Adrenal gland (tissue), 5 donors: ENCODE measurements at regions not wholly inside any gene's neighbourhood (a gene's known extent, or its start where the extent isn't known, plus 50 kb on each side); places are given as distances from the start of the nearest gene placed in this dataset.

Experiments used
- POLR2A ChIP-seq, 2 donors: fragments of 450-650 bp; IDR thresholded peaks; one replicate each; pipeline ENCODE4 v1.6.1; 2017; ENCODE audit warnings: antibody characterized with exemption in 2 of 2, mild to moderate bottlenecking in 2 of 2, moderate library complexity in 1 of 2
- TF ChIP-seq, protein P1 (sequence below), 6 experiments: fragments of 450-650 bp in 4 of 6; fragments of 200-600 bp in 2 of 6; sonication (generic) in 1 of 6; IDR thresholded peaks; 1 replicate in 5 of 6; 2 replicates in 1 of 6; pipeline versions ENCODE4 v1.5.1 to v1.8.0; 2016 to 2021; ENCODE audit warnings: antibody characterized with exemption in 6 of 6, mild to moderate bottlenecking in 2 of 6, moderate library complexity in 1 of 6
- donor health status: DM: no; HTN: no; CAD: no.

DNA sequence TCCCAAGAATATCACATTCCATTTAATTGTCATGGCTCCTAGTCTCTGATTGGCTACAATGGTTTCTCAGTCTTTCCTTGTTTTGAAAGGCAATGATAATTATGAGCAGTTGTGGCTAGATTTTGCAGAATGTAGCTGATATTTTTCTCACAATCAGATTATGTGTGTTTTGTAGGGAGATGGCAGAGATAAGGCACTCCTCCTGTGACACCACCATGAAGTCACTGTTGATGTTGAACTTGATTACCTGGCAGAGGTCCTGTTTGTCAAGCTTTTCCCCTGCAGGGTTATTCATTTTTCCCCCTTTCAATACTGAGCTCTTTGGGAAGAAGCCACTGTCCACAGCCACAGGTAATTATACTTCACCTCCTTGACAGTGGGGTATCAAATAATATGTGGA, 602.9 kb upstream of the PFKP start:
- TF ChIP-seq, protein P1, sequence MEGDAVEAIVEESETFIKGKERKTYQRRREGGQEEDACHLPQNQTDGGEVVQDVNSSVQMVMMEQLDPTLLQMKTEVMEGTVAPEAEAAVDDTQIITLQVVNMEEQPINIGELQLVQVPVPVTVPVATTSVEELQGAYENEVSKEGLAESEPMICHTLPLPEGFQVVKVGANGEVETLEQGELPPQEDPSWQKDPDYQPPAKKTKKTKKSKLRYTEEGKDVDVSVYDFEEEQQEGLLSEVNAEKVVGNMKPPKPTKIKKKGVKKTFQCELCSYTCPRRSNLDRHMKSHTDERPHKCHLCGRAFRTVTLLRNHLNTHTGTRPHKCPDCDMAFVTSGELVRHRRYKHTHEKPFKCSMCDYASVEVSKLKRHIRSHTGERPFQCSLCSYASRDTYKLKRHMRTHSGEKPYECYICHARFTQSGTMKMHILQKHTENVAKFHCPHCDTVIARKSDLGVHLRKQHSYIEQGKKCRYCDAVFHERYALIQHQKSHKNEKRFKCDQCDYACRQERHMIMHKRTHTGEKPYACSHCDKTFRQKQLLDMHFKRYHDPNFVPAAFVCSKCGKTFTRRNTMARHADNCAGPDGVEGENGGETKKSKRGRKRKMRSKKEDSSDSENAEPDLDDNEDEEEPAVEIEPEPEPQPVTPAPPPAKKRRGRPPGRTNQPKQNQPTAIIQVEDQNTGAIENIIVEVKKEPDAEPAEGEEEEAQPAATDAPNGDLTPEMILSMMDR (IDR thresholded peaks at IDR 0.05), result no peak
- no peak for TF ChIP-seq POLR2A (IDR thresholded peaks at IDR 0.05)
